ENCODE measurements at regions not wholly inside any gene's neighbourhood (a gene's known extent, or its start where the extent isn't known, plus 50 kb on each side); places are given as distances from the start of the nearest gene placed in this dataset.

DNA sequence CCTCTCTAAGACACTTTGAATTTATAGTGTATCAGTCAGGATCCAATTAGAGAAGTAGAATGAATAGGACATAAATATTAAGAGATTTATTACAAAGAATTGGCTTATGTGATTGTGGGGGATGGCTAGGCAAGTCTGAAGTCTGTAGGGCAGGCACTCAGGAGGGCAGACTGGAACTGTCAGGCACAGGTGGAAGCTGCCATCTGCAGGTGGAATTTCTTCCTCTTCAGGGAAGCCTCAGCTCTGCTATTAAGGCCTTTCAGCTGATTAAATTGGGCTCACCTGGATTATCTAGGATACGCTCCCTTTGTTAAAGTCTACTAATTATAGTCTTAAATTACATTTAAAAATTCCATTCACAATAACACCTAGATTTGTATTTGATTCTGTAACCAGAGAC is 92.0 kb upstream of the HAO2 start:
- H4K20me1 ChIP-seq (replicated peaks; ENCODE audit: insufficient read depth), result no peaks in the 10 kb centered on the region
- Mint-ChIP-seq H3K4me3 (no peak overlapping the region), H3K27ac (no peak overlapping the region), H3K27me3 (ENCODE audit: insufficient read depth, low read depth, poor library complexity) (peaks cover 3% of the 10 kb centered on the region), H3K4me1 (peaks cover 3% of the 10 kb centered on the region; the same call in 1 of the 3 replicates), H3K36me3 (ENCODE audit: low read depth) (no peaks in the 10 kb centered on the region), H3K9me3 (no peaks in the 10 kb centered on the region)
- ATAC-seq, result peak; percentile 91
- no peak overlapping the region for H3K27ac ChIP-seq (ENCODE audit: low read depth)
- no peak overlapping the region for H3K4me3 ChIP-seq
- H3K36me3 ChIP-seq (ENCODE audit: insufficient read depth), result no peaks in the 10 kb centered on the region
- no peaks in the 10 kb centered on the region for H3K79me2 ChIP-seq (replicated peaks; ENCODE audit: insufficient read depth)
- H2AFZ ChIP-seq, result no peak overlapping the region
- no peaks in the 10 kb centered on the region for H3K4me1 ChIP-seq (ENCODE audit: insufficient read depth)
- H3K4me2 ChIP-seq, result no peak overlapping the region
- no peak for TF ChIP-seq EZH2phosphoT487 (IDR thresholded peaks at IDR 0.05; ENCODE audit: unreplicated experiment)
- TF ChIP-seq, protein P1, sequence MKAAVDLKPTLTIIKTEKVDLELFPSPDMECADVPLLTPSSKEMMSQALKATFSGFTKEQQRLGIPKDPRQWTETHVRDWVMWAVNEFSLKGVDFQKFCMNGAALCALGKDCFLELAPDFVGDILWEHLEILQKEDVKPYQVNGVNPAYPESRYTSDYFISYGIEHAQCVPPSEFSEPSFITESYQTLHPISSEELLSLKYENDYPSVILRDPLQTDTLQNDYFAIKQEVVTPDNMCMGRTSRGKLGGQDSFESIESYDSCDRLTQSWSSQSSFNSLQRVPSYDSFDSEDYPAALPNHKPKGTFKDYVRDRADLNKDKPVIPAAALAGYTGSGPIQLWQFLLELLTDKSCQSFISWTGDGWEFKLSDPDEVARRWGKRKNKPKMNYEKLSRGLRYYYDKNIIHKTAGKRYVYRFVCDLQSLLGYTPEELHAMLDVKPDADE (IDR thresholded peaks at IDR 0.05), result no peak
- TF ChIP-seq CTCF (conservative IDR thresholded peaks at IDR 0.05; ENCODE audit: low read depth in 2 of 2), result peak; percentile 48 to 74
- no peak for TF ChIP-seq EZH2 (IDR thresholded peaks at IDR 0.05; ENCODE audit: low read depth, unreplicated experiment)
- TF ChIP-seq STAT1 (IDR thresholded peaks at IDR 0.05; ENCODE audit: unreplicated experiment), result no peak
- TF ChIP-seq CREB1 (CRISPR knock-in tag; IDR thresholded peaks at IDR 0.05; ENCODE audit: low read depth), result no peak
- no peak for TF ChIP-seq JUNB (IDR thresholded peaks at IDR 0.05; ENCODE audit: unreplicated experiment)
- H3K9me2 ChIP-seq (ENCODE audit: insufficient read depth), result no peaks in the 10 kb centered on the region
- H3F3A ChIP-seq (replicated peaks; ENCODE audit: low read depth), result no peaks in the 10 kb centered on the region
- DNase-seq (ENCODE audit: low spot score), result peak; percentile 51
- no peaks in the 10 kb centered on the region for H3K27me3 ChIP-seq (ENCODE audit: insufficient read depth)

GRCh38 chr1:119279456-119280381 is 88.9 kb upstream of the HAO2 start:
- no peak overlapping the region for H3K27ac ChIP-seq (ENCODE audit: low read depth)
- Mint-ChIP-seq H3K36me3 (ENCODE audit: low read depth) (no peaks in the 10 kb centered on the region), H3K27ac (no peak overlapping the region), H3K27me3 (ENCODE audit: insufficient read depth, low read depth, poor library complexity) (peaks cover 3% of the 10 kb centered on the region), H3K4me1 (peaks cover 3% of the 10 kb centered on the region; the same call in 1 of the 3 replicates), H3K9me3 (no peaks in the 10 kb centered on the region), H3K4me3 (no peak overlapping the region)
- H3K9me2 ChIP-seq (ENCODE audit: insufficient read depth), result no peaks in the 10 kb centered on the region
- H3K36me3 ChIP-seq (ENCODE audit: insufficient read depth), result no peaks in the 10 kb centered on the region
- no peak overlapping the region for H3K4me3 ChIP-seq
- H3K27me3 ChIP-seq (ENCODE audit: insufficient read depth), result no peaks in the 10 kb centered on the region
- H3K4me2 ChIP-seq, result no peak overlapping the region
- no peak overlapping the region for H2AFZ ChIP-seq
- no peak for DNase-seq (ENCODE audit: low spot score)
- H3K4me1 ChIP-seq (ENCODE audit: insufficient read depth), result no peaks in the 10 kb centered on the region
- no peaks in the 10 kb centered on the region for H3K79me2 ChIP-seq (replicated peaks; ENCODE audit: insufficient read depth)
- TF ChIP-seq EZH2phosphoT487 (IDR thresholded peaks at IDR 0.05; ENCODE audit: unreplicated experiment) (no peak), JUNB (IDR thresholded peaks at IDR 0.05; ENCODE audit: unreplicated experiment) (no peak), ZNF114 (CRISPR knock-in tag; IDR thresholded peaks at IDR 0.05) (no peak)
- TF ChIP-seq, protein P2, sequence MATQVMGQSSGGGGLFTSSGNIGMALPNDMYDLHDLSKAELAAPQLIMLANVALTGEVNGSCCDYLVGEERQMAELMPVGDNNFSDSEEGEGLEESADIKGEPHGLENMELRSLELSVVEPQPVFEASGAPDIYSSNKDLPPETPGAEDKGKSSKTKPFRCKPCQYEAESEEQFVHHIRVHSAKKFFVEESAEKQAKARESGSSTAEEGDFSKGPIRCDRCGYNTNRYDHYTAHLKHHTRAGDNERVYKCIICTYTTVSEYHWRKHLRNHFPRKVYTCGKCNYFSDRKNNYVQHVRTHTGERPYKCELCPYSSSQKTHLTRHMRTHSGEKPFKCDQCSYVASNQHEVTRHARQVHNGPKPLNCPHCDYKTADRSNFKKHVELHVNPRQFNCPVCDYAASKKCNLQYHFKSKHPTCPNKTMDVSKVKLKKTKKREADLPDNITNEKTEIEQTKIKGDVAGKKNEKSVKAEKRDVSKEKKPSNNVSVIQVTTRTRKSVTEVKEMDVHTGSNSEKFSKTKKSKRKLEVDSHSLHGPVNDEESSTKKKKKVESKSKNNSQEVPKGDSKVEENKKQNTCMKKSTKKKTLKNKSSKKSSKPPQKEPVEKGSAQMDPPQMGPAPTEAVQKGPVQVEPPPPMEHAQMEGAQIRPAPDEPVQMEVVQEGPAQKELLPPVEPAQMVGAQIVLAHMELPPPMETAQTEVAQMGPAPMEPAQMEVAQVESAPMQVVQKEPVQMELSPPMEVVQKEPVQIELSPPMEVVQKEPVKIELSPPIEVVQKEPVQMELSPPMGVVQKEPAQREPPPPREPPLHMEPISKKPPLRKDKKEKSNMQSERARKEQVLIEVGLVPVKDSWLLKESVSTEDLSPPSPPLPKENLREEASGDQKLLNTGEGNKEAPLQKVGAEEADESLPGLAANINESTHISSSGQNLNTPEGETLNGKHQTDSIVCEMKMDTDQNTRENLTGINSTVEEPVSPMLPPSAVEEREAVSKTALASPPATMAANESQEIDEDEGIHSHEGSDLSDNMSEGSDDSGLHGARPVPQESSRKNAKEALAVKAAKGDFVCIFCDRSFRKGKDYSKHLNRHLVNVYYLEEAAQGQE (IDR thresholded peaks at IDR 0.05; ENCODE audit: unreplicated experiment), result no peak
- TF ChIP-seq, protein P1 (IDR thresholded peaks at IDR 0.05), result no peak
- H4K20me1 ChIP-seq (replicated peaks; ENCODE audit: insufficient read depth), result no peaks in the 10 kb centered on the region
- H3F3A ChIP-seq (replicated peaks; ENCODE audit: low read depth), result no peaks in the 10 kb centered on the region
- ATAC-seq, result no peak

All from GM23338 (cell line).